ENCODE measurements at regions not wholly inside any gene's neighbourhood (a gene's known extent, or its start where the extent isn't known, plus 50 kb on each side); places are given as distances from the start of the nearest gene placed in this dataset.

DNA sequence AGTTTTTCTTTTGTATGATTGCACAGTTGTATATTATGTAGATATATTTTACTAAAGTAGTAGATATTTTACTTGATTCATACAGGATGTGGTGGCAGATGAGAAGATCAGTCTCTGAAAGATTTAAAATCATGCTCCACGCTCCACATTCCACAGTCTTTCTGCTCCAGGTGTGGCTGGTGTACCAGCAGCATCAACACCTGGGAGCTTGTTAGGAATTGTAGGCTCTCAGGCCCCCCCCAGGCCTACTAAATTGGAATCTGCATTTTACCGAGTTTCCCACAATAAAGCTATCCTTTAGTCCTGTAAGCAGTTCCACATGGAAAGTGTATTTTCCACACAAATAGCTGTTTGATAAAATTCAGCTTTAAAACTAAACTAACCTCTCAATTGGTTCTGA is 537.4 kb downstream of the BCKDHB start:
- H3K4me3 ChIP-seq (ENCODE audit: low read depth, low read length, poor library complexity, severe bottlenecking) = no peak overlapping the region
- no peak for TF ChIP-seq EZH2 (IDR thresholded peaks at IDR 0.05; ENCODE audit: borderline replicate concordance, low read length)
- TF ChIP-seq, protein P1, sequence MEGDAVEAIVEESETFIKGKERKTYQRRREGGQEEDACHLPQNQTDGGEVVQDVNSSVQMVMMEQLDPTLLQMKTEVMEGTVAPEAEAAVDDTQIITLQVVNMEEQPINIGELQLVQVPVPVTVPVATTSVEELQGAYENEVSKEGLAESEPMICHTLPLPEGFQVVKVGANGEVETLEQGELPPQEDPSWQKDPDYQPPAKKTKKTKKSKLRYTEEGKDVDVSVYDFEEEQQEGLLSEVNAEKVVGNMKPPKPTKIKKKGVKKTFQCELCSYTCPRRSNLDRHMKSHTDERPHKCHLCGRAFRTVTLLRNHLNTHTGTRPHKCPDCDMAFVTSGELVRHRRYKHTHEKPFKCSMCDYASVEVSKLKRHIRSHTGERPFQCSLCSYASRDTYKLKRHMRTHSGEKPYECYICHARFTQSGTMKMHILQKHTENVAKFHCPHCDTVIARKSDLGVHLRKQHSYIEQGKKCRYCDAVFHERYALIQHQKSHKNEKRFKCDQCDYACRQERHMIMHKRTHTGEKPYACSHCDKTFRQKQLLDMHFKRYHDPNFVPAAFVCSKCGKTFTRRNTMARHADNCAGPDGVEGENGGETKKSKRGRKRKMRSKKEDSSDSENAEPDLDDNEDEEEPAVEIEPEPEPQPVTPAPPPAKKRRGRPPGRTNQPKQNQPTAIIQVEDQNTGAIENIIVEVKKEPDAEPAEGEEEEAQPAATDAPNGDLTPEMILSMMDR (IDR thresholded peaks at IDR 0.05; ENCODE audit: low read length) = no peak
- no peaks in the 10 kb centered on the region for H3K4me1 ChIP-seq (ENCODE audit: insufficient read depth, low read length, severe bottlenecking)
- no peak overlapping the region for H3K9ac ChIP-seq (ENCODE audit: low read length)
- H2AFZ ChIP-seq (ENCODE audit: low read length) = no peak overlapping the region
- H3K27ac ChIP-seq (ENCODE audit: low read depth, low read length, poor library complexity, severe bottlenecking) = no peak overlapping the region
- no peaks in the 10 kb centered on the region for H4K20me1 ChIP-seq (ENCODE audit: insufficient read depth, low read length)
- no peaks in the 10 kb centered on the region for H3K9me3 ChIP-seq (ENCODE audit: low read length)
- no peaks in the 10 kb centered on the region for H3K9me2 ChIP-seq (ENCODE audit: low read depth, low read length)
- H3K79me2 ChIP-seq (ENCODE audit: insufficient read depth, low read length) = no peaks in the 10 kb centered on the region
- H3K36me3 ChIP-seq (ENCODE audit: insufficient read depth, low read length) = no peaks in the 10 kb centered on the region
- no peaks in the 10 kb centered on the region for H3K27me3 ChIP-seq (ENCODE audit: insufficient read depth, low read length)
- H3F3A ChIP-seq (ENCODE audit: insufficient read depth, low read length) = no peaks in the 10 kb centered on the region
- H3K4me2 ChIP-seq (ENCODE audit: low read length) = no peak overlapping the region

DNA sequence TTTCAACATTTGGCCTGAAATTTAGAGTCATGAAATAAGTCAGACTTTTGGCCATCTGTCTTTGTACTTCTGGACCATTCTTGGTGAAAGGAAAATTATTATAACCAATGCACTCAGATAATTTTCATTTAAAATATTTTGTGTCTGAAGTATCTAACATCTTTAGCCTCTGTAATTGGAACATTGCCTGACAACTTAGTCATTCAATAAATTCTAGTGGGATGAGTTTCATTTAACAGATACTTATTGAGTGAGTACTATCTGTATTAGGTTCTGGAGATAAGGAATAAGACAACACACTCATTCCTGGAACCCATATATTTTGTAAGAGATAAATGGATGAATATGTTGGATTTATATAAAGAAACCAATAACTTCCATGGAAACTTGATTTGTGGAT is 536.0 kb downstream of the BCKDHB start:
- H3K27me3 ChIP-seq (ENCODE audit: insufficient read depth, low read length) = no peaks in the 10 kb centered on the region
- no peaks in the 10 kb centered on the region for H3K9me3 ChIP-seq (ENCODE audit: low read length)
- H3K4me3 ChIP-seq (ENCODE audit: low read depth, low read length, poor library complexity, severe bottlenecking) = no peak overlapping the region
- H2AFZ ChIP-seq (ENCODE audit: low read length) = no peak overlapping the region
- H3K4me2 ChIP-seq (ENCODE audit: low read length) = no peak overlapping the region
- H3K79me2 ChIP-seq (ENCODE audit: insufficient read depth, low read length) = no peaks in the 10 kb centered on the region
- TF ChIP-seq, protein P1 (IDR thresholded peaks at IDR 0.05; ENCODE audit: low read length) = no peak
- no peak for TF ChIP-seq EZH2 (IDR thresholded peaks at IDR 0.05; ENCODE audit: borderline replicate concordance, low read length)
- H3K27ac ChIP-seq (ENCODE audit: low read depth, low read length, poor library complexity, severe bottlenecking) = no peak overlapping the region
- H3K4me1 ChIP-seq (ENCODE audit: insufficient read depth, low read length, severe bottlenecking) = no peaks in the 10 kb centered on the region
- no peaks in the 10 kb centered on the region for H3F3A ChIP-seq (ENCODE audit: insufficient read depth, low read length)
- H4K20me1 ChIP-seq (ENCODE audit: insufficient read depth, low read length) = no peaks in the 10 kb centered on the region
- H3K36me3 ChIP-seq (ENCODE audit: insufficient read depth, low read length) = no peaks in the 10 kb centered on the region
- H3K9ac ChIP-seq (ENCODE audit: low read length) = no peak overlapping the region
- no peaks in the 10 kb centered on the region for H3K9me2 ChIP-seq (ENCODE audit: low read depth, low read length)

DNA sequence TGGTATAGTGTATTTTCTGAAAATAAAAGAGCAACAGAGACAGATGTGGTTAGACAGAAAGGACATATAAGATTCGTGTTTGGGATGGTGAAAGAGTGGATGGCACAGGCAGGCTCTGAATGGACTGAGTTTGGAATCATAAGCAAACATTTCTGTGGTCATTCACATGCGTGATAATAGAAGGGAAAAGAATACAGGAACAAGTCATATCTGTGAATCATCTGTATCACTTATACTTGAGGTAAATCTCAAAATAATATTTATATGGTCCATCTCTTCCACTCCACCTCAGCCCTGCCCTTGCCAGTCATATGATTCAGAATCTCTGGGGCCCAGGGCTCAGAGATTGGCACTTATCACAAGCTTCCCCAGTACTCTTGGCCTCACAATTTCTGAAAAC is 535.1 kb downstream of the BCKDHB start:
- Histone ChIP-seq H4K20me1 (ENCODE audit: insufficient read depth, low read length) (no peaks in the 10 kb centered on the region), H2AFZ (ENCODE audit: low read length) (no peak overlapping the region), H3K79me2 (ENCODE audit: insufficient read depth, low read length) (no peaks in the 10 kb centered on the region), H3F3A (ENCODE audit: insufficient read depth, low read length) (no peaks in the 10 kb centered on the region), H3K27ac (ENCODE audit: low read depth, low read length, poor library complexity, severe bottlenecking) (no peak overlapping the region), H3K9me3 (ENCODE audit: low read length) (no peaks in the 10 kb centered on the region), H3K4me3 (ENCODE audit: low read depth, low read length, poor library complexity, severe bottlenecking) (no peak overlapping the region), H3K9ac (ENCODE audit: low read length) (no peak overlapping the region), H3K9me2 (ENCODE audit: low read depth, low read length) (no peaks in the 10 kb centered on the region), H3K36me3 (ENCODE audit: insufficient read depth, low read length) (no peaks in the 10 kb centered on the region), H3K4me2 (ENCODE audit: low read length) (no peak overlapping the region), H3K4me1 (ENCODE audit: insufficient read depth, low read length, severe bottlenecking) (no peaks in the 10 kb centered on the region), H3K27me3 (ENCODE audit: insufficient read depth, low read length) (no peaks in the 10 kb centered on the region)
- TF ChIP-seq EZH2 (IDR thresholded peaks at IDR 0.05; ENCODE audit: borderline replicate concordance, low read length) = no peak
- TF ChIP-seq, protein P1 (IDR thresholded peaks at IDR 0.05; ENCODE audit: low read length) = no peak

Data from OCI-LY1 (cell line).